Retinal pigment epithelial cell (primary cell): ENCODE measurements at regions not wholly inside any gene's neighbourhood (a gene's known extent, or its start where the extent isn't known, plus 50 kb on each side); places are given as distances from the start of the nearest gene placed in this dataset.

Source experiments
- DNase-seq: peaks from one replicate; pipeline ENCODE4 v3.0.0-alpha.2; 2010; ENCODE audit warnings: low read depth
- H3K4me3 ChIP-seq: 2 replicates; pipeline ENCODE4 v1.5.1; 2011; ENCODE audit warnings: mild to moderate bottlenecking, low read length, control low read depth, moderate library complexity
- TF ChIP-seq, protein P1 (sequence below): conservative IDR thresholded peaks from 2 replicates; pipeline ENCODE4 v1.5.1; 2011; ENCODE audit warnings: low read depth, low read length, control low read depth, inconsistent platforms

DNA sequence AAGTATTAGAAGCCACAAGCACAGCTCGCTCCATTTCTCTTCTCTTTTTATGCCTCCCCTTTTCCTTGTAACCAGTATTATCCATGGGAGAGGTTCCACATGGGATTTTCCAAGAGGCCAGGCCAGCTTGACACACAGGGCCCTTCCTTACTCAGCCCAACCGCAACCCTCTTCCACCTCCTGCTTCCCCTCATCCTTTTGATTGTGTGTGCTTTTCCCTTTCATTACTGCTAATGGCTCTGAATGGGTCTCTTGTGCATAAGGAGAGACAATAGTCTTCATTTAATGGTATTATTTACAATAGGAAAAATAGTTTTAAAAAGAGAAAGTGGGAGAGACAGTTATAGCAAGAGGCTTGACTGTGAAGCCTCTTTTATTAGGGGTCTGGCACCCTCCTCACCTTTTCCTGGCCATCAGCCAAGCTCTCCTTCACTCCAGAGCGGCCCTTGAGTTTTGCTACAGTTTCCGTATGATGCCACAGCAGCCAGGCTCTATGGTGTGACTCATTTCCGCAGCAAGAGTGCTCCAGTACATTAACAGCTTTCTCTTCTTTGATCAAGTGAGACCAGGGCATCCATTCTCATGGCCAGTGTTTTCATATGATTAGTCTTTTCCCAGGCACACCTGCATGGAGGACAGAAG, 579.5 kb downstream of the TFAP2B start:
- DNase-seq, result no peak
- TF ChIP-seq, protein P1, sequence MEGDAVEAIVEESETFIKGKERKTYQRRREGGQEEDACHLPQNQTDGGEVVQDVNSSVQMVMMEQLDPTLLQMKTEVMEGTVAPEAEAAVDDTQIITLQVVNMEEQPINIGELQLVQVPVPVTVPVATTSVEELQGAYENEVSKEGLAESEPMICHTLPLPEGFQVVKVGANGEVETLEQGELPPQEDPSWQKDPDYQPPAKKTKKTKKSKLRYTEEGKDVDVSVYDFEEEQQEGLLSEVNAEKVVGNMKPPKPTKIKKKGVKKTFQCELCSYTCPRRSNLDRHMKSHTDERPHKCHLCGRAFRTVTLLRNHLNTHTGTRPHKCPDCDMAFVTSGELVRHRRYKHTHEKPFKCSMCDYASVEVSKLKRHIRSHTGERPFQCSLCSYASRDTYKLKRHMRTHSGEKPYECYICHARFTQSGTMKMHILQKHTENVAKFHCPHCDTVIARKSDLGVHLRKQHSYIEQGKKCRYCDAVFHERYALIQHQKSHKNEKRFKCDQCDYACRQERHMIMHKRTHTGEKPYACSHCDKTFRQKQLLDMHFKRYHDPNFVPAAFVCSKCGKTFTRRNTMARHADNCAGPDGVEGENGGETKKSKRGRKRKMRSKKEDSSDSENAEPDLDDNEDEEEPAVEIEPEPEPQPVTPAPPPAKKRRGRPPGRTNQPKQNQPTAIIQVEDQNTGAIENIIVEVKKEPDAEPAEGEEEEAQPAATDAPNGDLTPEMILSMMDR, result no peak
- H3K4me3 ChIP-seq, result no peak overlapping the region

DNA sequence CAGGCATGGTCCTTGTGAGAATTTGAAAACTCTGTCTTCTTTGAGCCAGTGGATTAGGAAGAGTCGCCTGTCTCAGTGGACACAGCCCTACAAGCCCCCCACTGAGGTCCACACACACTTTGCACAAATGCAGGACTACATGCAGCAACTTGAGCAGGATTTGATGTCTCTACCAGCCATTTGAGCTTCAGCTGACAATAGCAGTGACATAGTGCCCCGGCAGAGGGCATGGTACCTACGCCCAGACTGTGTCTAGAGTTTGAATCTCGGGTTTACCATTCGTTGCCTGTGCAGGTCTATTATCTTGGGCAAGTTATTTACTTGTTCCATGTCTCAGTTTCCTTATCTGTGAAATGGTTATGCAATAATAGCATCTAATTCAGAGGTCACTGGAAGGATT, 580.1 kb downstream of the TFAP2B start:
- no peak for DNase-seq
- H3K4me3 ChIP-seq, result no peak overlapping the region
- TF ChIP-seq, protein P1, result no peak

DNA sequence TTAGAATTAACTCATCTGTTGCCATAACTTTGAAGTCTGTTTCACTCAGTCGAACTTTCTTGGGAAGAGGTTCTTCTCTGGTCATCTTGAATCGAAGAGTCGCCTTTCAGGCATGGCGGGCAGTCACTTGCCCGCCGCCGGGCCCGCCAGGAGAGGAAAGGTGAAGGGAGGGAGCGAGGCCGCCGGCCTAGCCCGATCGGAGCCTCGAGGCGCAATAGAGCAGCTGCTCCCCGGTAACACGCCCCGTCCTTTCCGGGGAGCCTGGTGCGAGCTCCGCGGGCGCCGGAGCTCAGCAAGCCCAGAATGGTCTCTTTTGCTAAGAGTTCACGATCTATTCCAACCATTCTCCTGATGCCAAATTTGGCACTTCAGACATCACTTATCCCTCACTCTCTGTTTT, 591.8 kb downstream of the TFAP2B start:
- DNase-seq, result no peak
- H3K4me3 ChIP-seq, result no peak overlapping the region
- TF ChIP-seq, protein P1, result no peak

DNA sequence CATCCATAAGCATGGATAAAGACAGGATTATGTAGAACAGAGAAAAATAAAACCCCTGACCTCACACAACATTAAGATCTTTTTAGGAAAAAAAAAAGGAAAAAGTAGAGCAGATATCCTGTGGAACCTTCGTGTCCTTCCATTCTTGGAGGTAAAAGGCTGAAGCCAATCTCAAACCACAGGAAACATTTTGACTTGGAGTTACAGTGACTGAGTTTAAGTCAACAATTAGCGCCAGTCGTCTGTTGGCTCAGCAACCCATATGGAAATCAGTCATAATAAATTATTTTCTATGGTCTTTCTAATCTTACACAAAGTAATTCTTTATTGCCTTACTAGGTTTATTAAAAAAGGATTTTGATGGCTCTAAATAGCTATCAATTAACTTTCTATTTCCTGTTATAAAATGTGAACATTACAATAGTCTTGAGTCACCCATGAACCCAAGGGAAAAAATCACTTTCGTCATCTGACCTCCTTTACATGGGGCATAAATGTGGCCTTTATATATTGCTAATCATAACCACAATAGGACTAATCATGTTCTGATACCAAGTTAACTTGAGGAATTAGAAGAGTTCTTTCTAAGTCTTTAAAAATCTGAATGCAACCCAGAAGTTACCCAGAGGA, 592.9 kb downstream of the TFAP2B start:
- DNase-seq, result no peak
- no peak overlapping the region for H3K4me3 ChIP-seq
- TF ChIP-seq, protein P1, result no peak

DNA sequence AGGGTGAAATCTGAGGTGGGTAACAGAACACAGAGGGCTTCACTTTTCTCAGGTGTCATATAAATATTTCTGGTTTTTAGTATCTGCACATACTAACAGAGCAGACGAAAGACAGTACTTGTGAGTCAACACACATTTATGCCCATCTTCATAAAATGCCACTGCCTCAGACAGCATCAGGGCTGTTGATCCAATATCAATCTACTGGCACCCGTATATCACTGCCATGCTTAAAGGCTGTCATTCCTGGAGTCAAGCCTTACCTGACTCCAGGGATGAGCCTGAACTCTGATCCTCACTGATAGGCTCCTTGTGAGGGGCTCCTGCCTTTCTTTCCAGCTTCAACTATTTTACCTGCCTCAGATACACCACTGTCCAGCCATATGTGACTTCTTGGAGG, 595.7 kb downstream of the TFAP2B start:
- TF ChIP-seq, protein P1, result no peak
- H3K4me3 ChIP-seq, result no peak overlapping the region
- DNase-seq, result no peak

DNA sequence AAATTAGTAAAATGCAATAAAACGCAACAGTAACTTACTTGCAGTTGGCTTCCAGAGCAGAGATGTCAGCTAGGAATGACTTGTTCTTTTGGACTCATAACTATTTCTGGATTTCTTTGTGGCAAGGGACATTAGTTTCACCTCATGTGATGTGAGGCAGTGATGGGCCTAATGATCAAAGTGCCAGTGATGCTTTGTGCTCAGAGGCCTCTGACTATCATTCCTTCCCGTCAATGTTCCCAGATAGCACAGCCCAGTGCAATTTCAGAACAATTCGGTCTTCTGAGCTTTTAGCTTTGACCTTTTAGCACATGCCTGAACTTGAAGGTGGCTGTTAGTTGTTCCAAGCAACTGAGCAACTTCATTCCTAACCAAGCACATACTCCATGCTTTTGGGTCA, 596.8 kb downstream of the TFAP2B start:
- no peak overlapping the region for H3K4me3 ChIP-seq
- DNase-seq, result no peak
- TF ChIP-seq, protein P1, result no peak
